ENCODE measurements at regions not wholly inside any gene's neighbourhood (a gene's known extent, or its start where the extent isn't known, plus 50 kb on each side); places are given as distances from the start of the nearest gene placed in this dataset.

DNA sequence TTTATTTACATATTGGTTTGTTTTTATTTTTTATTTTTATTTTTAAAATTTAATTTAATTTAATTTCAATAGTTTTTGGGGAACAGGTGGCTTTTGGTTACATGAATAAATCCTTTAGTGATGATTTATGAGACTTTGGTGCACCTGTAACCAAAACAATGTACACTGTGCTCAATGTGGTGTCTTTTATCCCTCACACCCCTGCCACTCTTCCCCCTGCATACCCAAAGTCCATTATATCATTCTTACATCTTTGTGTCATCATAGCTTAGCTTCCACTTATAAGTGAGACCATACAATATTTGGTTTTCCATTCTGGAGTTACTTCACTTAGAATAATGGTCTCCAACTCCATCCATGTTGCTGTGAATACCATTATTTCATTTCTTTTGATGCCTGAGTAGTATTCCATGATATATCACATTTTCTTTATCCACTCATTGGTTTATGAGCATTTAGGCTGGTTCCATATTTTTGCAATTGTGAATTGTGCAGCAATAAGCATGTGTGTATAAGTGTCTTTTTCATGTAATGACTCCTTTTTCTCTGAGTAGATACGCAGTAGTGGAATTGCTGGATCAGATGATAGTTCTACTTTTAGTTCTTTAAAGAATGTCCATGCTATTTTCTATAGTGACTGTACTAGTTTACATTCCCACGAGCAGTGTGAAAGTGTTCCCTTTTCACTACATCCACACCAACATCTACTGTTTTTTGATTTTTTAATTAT lies 157.1 kb downstream of the CPXCR1 start (continued):
- TF ChIP-seq, protein P1, sequence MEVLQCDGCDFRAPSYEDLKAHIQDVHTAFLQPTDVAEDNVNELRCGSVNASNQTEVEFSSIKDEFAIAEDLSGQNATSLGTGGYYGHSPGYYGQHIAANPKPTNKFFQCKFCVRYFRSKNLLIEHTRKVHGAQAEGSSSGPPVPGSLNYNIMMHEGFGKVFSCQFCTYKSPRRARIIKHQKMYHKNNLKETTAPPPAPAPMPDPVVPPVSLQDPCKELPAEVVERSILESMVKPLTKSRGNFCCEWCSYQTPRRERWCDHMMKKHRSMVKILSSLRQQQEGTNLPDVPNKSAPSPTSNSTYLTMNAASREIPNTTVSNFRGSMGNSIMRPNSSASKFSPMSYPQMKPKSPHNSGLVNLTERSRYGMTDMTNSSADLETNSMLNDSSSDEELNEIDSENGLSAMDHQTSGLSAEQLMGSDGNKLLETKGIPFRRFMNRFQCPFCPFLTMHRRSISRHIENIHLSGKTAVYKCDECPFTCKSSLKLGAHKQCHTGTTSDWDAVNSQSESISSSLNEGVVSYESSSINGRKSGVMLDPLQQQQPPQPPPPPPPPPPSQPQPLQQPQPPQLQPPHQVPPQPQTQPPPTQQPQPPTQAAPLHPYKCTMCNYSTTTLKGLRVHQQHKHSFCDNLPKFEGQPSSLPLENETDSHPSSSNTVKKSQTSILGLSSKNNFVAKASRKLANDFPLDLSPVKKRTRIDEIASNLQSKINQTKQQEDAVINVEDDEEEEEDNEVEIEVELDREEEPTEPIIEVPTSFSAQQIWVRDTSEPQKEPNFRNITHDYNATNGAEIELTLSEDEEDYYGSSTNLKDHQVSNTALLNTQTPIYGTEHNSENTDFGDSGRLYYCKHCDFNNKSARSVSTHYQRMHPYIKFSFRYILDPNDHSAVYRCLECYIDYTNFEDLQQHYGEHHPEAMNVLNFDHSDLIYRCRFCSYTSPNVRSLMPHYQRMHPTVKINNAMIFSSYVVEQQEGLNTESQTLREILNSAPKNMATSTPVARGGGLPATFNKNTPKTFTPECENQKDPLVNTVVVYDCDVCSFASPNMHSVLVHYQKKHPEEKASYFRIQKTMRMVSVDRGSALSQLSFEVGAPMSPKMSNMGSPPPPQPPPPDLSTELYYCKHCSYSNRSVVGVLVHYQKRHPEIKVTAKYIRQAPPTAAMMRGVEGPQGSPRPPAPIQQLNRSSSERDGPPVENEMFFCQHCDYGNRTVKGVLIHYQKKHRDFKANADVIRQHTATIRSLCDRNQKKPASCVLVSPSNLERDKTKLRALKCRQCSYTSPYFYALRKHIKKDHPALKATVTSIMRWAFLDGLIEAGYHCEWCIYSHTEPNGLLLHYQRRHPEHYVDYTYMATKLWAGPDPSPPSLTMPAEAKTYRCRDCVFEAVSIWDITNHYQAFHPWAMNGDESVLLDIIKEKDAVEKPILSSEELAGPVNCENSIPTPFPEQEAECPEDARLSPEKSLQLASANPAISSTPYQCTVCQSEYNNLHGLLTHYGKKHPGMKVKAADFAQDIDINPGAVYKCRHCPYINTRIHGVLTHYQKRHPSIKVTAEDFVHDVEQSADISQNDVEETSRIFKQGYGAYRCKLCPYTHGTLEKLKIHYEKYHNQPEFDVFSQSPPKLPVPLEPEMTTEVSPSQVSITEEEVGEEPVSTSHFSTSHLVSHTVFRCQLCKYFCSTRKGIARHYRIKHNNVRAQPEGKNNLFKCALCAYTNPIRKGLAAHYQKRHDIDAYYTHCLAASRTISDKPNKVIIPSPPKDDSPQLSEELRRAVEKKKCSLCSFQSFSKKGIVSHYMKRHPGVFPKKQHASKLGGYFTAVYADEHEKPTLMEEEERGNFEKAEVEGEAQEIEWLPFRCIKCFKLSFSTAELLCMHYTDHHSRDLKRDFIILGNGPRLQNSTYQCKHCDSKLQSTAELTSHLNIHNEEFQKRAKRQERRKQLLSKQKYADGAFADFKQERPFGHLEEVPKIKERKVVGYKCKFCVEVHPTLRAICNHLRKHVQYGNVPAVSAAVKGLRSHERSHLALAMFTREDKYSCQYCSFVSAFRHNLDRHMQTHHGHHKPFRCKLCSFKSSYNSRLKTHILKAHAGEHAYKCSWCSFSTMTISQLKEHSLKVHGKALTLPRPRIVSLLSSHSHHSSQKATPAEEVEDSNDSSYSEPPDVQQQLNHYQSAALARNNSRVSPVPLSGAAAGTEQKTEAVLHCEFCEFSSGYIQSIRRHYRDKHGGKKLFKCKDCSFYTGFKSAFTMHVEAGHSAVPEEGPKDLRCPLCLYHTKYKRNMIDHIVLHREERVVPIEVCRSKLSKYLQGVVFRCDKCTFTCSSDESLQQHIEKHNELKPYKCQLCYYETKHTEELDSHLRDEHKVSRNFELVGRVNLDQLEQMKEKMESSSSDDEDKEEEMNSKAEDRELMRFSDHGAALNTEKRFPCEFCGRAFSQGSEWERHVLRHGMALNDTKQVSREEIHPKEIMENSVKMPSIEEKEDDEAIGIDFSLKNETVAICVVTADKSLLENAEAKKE (CRISPR knock-in tag; IDR thresholded peaks at IDR 0.05) = no peak
- TF ChIP-seq, protein P2, sequence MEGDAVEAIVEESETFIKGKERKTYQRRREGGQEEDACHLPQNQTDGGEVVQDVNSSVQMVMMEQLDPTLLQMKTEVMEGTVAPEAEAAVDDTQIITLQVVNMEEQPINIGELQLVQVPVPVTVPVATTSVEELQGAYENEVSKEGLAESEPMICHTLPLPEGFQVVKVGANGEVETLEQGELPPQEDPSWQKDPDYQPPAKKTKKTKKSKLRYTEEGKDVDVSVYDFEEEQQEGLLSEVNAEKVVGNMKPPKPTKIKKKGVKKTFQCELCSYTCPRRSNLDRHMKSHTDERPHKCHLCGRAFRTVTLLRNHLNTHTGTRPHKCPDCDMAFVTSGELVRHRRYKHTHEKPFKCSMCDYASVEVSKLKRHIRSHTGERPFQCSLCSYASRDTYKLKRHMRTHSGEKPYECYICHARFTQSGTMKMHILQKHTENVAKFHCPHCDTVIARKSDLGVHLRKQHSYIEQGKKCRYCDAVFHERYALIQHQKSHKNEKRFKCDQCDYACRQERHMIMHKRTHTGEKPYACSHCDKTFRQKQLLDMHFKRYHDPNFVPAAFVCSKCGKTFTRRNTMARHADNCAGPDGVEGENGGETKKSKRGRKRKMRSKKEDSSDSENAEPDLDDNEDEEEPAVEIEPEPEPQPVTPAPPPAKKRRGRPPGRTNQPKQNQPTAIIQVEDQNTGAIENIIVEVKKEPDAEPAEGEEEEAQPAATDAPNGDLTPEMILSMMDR (conservative IDR thresholded peaks at IDR 0.05; ENCODE audit: low read depth in 2 of 2) = no peak
- TF ChIP-seq NANOG (IDR thresholded peaks at IDR 0.05; ENCODE audit: borderline replicate concordance) = no peak
- TF ChIP-seq CREB1 (CRISPR knock-in tag; IDR thresholded peaks at IDR 0.05; ENCODE audit: low read depth) = no peak
- TF ChIP-seq POLR2AphosphoS5 (IDR thresholded peaks at IDR 0.05; ENCODE audit: low read depth) = no peak

DNA sequence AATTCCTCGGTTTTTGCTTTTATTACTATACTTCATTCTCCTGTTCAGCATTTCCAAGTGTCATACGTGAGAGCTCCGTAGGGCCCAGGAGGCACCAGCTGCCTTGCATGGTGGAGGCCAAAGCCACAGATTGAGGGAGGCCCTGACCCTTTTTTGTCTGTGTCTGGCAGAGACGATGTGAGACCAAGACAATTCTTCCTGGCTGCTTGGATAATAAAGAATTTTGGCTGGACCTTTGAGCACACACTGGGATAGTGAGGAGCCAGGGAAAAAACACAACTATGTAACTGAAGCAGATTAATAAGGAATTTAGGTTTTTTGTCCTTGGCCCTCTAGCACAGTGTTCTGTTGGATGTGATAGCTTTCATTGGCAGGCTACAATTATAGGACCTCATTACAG lies 161.0 kb downstream of the CPXCR1 start:
- H3K27me3 Mint-ChIP-seq (ENCODE audit: insufficient read depth, low read depth, poor library complexity) = peaks cover 2% of the 10 kb centered on the region
- TF ChIP-seq STAT1 (IDR thresholded peaks at IDR 0.05; ENCODE audit: unreplicated experiment) (no peak), ZNF331 (CRISPR knock-in tag; IDR thresholded peaks at IDR 0.05; ENCODE audit: low read depth) (no peak), EZH2 (IDR thresholded peaks at IDR 0.05; ENCODE audit: low read depth, unreplicated experiment) (no peak)
- TF ChIP-seq, protein P2 (conservative IDR thresholded peaks at IDR 0.05; ENCODE audit: low read depth in 2 of 2) = no peak
- TF ChIP-seq, protein P3, sequence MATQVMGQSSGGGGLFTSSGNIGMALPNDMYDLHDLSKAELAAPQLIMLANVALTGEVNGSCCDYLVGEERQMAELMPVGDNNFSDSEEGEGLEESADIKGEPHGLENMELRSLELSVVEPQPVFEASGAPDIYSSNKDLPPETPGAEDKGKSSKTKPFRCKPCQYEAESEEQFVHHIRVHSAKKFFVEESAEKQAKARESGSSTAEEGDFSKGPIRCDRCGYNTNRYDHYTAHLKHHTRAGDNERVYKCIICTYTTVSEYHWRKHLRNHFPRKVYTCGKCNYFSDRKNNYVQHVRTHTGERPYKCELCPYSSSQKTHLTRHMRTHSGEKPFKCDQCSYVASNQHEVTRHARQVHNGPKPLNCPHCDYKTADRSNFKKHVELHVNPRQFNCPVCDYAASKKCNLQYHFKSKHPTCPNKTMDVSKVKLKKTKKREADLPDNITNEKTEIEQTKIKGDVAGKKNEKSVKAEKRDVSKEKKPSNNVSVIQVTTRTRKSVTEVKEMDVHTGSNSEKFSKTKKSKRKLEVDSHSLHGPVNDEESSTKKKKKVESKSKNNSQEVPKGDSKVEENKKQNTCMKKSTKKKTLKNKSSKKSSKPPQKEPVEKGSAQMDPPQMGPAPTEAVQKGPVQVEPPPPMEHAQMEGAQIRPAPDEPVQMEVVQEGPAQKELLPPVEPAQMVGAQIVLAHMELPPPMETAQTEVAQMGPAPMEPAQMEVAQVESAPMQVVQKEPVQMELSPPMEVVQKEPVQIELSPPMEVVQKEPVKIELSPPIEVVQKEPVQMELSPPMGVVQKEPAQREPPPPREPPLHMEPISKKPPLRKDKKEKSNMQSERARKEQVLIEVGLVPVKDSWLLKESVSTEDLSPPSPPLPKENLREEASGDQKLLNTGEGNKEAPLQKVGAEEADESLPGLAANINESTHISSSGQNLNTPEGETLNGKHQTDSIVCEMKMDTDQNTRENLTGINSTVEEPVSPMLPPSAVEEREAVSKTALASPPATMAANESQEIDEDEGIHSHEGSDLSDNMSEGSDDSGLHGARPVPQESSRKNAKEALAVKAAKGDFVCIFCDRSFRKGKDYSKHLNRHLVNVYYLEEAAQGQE (IDR thresholded peaks at IDR 0.05; ENCODE audit: unreplicated experiment) = no peak

More for the DNA sequence above, 161.0 kb downstream of the CPXCR1 start:
- Histone ChIP-seq H3K4me1 (ENCODE audit: insufficient read depth) (no peaks in the 10 kb centered on the region), H3K27me3 (ENCODE audit: insufficient read depth) (no peaks in the 10 kb centered on the region), H3K4me3 (no peak overlapping the region), H3F3A (replicated peaks; ENCODE audit: low read depth) (no peaks in the 10 kb centered on the region), H3K27ac (ENCODE audit: low read depth) (no peak overlapping the region), H3K36me3 (ENCODE audit: insufficient read depth) (no peaks in the 10 kb centered on the region), H4K20me1 (replicated peaks; ENCODE audit: insufficient read depth) (no peaks in the 10 kb centered on the region), H3K4me2 (no peak overlapping the region), H2AFZ (no peak overlapping the region), H3K9me2 (ENCODE audit: insufficient read depth) (no peaks in the 10 kb centered on the region), H3K79me2 (replicated peaks; ENCODE audit: insufficient read depth) (no peaks in the 10 kb centered on the region)
- no peak overlapping the region for H3K27ac Mint-ChIP-seq
- ATAC-seq (no peak), DNase-seq (ENCODE audit: low spot score) (no peak)
- no peaks in the 10 kb centered on the region for H3K36me3 Mint-ChIP-seq (ENCODE audit: low read depth)
- H3K4me1 Mint-ChIP-seq = no peaks in the 10 kb centered on the region
- H3K4me3 Mint-ChIP-seq = no peak overlapping the region
- peaks cover 5% of the 10 kb centered on the region; the same call in 1 of the 3 replicates for H3K9me3 Mint-ChIP-seq

All from GM23338 (cell line).